GM19324 (cell line): ENCODE measurements at regions not wholly inside any gene's neighbourhood (a gene's known extent, or its start where the extent isn't known, plus 50 kb on each side); places are given as distances from the start of the nearest gene placed in this dataset.

Source experiments
- ATAC-seq: cut with Tn5 transposase; IDR thresholded peaks from one replicate; pipeline ENCODE4 v1.9.1; 2021; ENCODE audit warnings: mild to moderate bottlenecking, moderate library complexity; ENCODE audit not compliant: unreplicated experiment, low FRiP score

DNA sequence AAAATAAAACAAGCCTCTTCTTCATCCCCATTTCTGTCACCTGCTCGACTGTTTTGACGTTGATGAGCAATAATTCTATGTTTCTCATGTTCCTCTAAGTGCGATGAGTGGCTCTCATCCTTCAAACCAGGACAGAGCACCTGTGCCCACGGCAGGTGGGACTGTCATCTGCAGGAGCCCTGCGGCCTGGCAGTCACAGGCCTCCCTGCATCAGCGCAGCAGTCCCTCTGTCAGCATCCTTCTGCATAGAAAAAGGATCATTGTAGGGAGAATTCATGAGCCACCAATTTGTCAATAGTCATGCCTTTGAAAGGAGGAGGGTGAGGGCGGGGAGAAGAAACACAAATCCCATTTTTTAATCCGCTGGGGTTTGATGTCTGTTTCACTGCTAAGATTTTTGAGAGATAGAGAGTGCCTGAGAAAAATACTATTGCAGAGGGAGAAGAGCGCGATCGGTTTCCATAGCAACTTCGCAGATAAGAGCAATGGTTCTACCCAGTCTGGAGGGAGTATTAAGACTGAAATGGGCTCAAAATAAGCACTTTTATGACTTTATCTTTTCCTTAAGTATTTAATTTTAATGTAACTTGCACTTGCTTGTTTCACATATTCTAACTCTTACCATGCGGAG is 234.3 kb upstream of the NCKAP5 start:
- no peak for ATAC-seq

DNA sequence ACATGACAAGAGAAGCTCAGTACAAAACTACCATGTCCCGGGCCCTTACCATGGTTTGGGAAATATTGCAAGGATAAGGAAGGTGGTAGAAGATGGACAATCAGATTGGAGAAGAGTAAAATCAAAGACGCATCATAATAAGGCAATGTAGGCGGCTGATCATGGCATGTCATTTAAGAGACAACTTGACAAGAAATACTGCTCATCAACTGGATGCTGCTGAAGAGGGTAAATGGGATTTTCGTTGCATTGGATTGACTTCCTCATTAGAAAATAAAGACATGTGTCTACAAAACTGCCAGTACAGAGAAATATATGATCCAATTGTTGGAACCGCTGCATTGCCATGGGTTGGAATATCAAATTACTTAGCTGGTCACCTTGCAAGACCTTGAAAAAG is 238.3 kb upstream of the NCKAP5 start:
- no peak for ATAC-seq

DNA sequence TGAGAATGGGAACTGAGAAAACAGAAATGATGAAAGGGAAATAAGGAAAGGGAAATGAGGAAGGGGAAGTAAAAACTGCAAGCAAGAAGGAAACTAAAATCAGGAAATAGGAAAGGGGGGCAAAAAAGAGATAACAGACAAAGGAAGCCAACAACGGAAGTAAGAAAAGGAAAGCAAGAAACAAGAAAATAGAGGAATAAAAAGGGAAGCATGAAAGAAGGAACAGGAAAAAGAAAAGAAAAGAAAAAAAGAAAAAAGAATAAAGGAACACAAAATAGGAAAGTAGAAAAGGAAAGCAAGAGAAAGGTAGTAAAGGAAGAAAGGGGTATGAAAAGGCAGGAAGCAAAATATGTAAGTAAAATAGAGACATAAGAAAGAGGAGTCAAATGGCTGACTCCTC is 241.2 kb upstream of the NCKAP5 start:
- ATAC-seq, result no peak

DNA sequence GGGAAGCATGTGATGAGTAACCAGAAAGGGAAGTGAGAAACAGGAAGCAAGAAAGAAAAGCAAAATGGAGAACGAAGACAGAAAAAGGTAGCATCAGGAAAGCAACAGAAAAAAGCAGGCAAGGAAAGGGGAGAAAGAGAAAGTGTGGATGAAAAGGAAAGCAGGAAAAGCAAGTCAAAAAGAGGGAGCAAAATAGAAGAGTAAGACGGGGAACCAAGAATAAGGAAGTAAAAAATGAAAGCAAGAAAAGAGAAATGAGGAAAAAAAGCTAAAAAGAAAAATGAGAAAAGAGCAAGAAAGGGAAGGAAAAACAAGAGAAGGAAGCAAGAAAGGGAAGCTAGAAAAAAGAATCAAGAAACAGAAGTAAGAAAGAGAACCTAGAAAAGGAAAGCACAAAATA is 242.3 kb upstream of the NCKAP5 start:
- ATAC-seq, result no peak

DNA sequence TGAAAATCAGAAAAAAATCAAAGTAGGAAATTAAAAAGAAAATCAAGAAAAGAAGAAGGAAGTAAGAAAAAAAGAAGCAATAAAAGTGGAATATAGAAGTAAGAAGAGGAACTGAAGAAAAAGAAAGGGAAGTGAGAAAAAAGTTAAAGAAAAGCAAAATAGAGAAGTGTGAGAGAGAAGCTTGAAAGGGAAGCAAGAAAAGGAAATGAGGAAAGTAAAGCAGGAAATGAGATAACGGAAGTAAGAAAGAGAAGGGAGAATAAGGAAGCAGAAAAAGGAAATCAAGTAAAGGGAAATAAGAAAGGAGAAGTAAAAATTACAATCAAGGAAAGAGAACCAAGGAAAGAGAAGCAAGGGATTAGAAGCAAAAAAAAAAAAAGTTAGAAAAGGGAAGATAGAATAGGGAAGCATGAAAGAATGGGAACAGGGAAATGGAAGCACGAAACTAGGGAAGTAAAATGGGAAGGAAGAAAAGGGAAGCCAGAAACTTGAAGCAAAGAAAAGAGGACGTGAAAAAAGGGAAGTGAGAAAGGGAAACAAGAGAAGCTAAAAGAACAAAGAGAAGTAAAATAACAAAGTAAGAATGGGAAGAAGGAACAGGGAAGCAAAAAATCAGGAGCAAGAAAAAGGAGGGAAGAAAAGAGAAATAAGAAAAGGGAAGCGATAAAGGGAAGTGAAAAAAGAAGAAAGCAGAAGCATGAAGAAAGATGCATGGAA is 243.3 kb upstream of the NCKAP5 start:
- ATAC-seq, result no peak

DNA sequence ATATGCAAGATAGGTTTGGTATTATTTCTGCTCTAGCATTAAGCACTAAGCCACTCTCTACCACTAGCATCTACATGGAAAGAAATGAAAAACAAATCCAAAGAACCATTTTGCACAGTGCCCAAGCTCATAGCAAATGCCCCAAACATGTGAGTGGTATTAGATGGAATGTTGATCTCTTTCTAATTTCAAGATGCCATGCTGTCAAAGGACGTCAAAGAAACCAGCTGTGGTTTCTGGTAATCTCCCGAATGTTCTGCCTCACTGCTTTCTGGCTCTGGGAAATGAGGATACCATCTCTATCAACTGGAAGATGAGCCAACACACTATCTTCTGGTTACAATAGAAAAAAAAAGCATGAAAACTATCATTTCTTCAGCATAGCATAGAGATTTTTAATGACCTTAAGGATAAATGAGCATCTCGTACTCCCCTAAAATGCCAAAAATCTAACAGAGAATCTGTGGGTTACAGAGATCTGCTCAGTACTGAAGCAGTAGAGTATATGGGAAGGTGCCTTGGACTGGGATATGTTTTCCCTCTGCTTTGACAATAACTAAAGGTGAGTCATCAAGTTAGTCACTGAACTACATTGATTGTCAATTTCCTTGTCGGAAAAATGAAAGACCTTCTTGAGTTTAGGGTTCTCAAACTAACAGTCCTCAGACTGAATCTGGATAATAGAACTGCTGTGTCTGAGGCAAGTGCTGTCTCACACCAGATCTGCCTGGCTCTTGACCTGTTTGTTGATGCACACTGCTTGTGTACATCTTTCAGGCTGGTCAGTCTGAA is 244.8 kb upstream of the NCKAP5 start:
- ATAC-seq, result no peak

DNA sequence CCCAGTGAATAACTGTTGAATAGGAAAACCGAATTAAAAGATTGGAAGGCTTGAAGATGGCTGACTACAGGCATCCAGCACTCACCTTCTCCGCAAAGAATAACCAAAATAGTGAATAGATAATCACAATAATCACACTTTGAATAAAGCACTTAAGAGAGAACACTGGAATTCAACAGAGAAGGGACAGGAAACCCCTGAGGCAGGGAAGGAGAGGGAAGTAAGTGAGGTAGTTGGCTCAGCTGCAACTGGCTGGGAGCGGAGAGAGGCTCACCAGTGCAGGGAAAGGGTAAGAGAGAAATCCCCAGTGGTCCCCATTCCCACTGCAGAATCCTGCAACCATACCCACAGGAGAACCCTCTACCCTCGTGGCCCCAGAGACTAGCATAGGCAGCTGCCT is 246.6 kb upstream of the NCKAP5 start:
- no peak for ATAC-seq

DNA sequence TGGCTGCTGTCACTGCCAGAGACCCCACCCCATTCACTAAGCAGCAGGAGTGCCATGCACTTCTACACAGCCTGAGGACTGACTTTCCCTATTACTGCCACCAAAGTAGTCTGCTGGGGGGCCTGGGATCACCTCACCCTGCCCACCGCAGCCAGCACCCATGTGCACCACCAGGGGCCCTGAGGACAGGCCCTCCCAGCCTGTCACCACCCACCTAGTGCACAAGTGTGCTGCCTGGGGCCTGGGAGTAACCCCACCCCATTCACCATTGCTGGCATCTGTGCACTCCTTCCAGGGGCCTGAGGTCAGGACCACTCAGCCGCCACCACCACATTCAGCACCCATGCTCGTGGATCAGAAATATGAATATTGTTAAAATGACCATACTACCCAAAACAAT is 247.8 kb upstream of the NCKAP5 start:
- no peak for ATAC-seq

DNA sequence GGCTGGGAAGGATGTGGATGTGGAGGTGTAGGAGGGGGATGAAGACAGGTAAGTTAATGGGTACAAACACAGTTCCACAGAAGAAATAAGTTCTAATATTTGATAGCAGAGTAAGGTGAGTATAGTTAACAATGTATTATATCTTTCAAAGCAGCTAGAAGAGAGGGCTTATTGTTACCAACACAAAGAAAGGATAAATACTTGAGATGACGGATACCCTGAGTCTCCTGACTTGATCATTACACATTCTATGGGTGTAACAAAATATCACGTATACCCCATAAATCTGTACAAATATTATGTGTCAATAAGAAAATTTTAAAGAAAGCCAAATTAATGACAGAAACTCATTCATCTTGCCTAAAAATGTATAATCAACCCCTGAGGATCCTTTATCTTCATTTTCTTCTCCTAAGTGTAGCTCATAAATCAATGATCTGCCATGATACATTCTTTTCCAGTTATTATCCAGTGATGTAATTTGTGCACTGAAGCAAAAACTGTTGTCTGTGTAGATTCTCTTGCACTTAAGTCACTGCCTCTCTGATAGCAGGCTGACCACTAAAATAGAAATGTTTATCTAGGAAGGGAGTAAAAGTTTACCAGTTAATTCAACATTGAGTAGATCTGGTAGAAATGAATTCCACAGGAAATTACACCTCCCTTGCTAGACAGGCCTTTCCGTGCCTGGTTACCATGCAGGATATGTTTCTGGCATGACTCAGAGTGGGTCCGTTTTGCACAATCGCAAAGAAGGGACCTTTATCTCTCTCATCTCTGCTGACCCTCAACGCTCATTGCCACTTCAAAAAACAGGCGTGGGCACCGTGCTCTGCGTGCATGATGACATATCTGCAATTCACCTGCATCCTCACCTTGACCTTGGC is 249.7 kb upstream of the NCKAP5 start:
- ATAC-seq, result no peak

DNA sequence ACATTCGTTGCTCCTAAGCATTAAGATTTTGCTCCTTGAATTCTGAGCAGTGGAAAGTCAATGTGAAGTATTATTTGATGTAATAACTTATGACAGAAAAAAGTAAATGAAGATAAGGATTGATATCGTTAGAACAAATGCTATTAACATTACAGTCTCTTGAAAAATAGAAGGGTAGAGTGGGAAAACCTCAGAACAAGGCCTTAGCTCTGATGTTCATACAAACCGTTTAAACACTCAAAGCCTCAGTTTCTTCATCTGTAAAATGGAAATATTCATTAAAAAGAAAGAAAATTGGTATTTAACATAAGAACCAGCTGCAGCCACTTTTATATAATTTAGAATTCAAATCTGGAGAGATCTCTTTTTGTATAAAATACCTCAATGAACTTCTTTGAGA is 250.4 kb upstream of the NCKAP5 start:
- no peak for ATAC-seq

DNA sequence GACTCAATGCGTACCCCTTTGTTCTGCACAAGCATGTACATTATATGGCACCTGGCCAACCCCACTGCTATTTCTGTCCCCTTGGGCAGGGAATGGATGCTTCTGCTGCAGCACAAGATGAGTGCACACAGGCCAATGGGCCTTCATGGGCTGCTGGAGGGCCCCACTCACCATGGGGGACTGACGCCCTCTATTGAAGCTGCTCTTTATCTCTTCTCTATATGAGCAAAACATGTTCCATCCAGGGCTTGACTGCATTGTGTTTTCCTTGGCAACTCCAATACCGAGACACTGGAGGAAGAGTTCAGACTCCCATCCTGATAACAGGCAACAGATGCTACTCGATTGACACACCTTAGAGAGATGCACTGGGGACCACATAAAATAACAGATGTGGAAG is 251.6 kb upstream of the NCKAP5 start:
- no peak for ATAC-seq

DNA sequence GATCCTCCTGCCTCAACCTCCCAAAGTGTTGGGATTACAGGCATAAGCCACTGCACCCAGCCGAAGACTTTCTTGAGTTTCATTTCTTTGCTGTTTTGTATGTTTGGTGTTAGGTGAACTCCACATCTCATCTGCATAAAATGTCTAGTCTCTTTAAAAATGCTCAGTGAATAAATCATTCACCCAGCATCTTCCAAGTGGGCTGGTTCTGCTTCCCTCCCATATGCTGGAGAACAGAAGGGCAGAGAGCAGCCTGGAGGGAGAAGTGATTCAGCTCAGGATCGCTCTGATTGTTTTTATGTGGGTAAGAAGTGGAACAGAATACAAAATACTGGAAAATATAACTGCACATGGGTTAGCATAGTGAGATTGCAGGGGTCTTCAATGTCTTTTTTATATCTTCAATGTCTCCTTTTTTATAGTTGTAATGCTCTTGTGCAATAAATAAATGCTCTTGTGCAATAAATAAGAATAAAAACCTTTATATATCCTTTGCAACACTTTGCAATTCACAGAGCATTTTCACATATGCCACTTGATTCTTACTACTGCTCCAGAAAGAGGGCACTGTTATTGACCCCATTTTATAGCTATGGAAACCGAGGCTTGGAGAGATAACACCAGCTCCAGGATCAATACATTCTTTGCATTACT is 253.0 kb upstream of the NCKAP5 start:
- ATAC-seq, result no peak

DNA sequence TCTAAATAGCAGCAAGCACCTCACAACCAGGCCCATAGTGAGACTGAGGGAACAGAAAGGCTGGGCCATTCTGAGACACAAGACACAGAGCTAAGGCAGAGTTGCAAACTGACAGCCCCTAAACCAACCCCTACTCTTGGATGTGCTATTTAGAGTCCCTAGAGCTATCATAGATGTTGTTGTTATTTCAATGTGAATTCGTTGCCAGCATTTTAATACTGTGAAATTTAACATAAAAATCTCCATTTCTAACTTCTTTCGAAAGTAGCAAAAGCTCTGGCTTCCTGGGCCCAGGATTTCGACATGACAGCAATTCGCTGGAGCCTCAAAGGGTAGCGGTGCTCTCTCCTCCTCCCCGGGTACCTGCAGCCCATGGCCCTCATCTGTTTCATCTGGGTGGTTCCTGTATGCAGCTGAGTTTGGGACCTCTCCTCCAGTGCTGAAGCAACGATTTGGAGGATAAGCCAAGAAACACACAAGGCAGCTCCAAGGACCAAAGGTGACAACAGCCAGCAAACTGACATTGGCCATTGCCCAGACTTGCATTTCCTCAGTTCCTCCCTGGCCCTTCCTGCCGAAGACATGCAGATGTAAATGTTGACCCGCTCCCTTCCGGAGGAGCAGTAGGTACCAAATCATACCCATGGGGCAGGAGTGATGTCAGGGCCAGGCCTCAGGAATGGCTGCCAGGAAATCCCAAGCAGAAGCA is 254.4 kb upstream of the NCKAP5 start:
- ATAC-seq, result no peak

DNA sequence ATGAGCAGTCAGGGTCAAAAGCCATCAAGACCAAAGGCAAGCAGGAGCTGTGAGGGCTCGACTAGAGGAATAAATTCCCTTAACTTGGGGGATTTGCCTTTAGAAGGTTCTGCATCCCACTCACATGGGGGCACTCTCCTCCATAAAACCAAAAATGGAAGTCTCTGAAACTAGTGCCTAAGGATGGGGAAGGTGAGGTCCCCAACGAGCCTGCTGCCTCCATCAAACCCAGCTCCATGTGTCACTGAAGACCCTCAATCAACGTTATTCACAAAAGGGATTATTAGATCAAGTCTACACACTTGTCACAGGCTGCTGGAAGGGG is 254.9 kb upstream of the NCKAP5 start:
- ATAC-seq, result no peak

DNA sequence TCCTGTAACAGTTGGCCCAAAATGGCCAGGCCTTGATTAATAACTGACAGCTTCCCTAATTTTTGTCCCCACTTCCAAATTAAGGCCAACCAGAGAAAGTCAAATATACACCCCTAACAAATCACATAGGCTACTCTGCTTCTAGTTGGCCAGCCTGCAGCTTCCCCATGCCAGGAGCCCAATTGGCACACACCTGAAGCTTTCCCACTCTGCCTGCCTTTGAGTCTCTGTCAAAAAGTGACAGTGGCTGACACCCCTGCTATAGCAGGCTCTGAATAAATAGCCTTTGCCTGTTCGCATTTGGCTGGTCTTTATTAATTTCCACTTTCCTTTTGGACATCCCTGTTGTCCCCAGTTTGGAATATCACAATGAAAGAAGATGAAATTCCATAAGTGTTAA is 256.6 kb upstream of the NCKAP5 start:
- no peak for ATAC-seq

DNA sequence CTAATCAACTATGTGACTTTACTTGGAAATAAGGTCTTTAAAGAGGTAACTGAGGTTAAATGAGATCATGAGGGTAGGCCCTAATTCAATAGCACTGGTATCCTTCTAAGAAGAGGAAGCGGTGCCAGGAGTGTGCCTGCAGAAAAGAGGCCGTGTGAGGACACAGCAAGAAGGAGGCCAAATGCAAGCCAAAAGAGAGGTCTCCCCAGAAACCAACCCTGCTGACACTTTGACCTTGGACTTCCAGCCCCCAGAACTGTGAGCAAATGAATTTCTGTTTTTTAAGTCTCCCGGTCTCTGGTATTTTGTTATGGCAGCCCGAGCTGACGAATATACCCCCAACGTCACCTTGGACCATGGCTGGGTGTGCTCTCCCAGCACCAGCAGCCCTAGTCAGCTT is 257.5 kb upstream of the NCKAP5 start:
- no peak for ATAC-seq

DNA sequence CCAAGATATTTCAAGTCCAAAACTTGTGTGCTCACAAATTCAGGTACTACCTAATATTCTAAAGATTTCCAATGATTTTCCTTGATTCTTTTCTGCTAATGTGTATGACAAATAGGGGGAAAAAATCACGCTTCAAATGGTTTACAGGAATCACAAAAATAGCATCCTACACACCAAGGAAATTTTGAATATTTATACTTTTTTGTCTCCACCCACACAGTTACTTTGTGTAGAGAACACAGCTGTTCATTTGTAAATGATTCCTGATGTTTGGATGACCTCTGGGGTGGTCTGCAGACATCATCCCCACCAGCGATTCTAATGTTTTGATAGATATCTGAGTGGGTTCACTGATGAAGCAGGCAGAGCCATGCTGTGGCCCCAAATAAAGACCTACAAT is 260.6 kb upstream of the NCKAP5 start:
- no peak for ATAC-seq

DNA sequence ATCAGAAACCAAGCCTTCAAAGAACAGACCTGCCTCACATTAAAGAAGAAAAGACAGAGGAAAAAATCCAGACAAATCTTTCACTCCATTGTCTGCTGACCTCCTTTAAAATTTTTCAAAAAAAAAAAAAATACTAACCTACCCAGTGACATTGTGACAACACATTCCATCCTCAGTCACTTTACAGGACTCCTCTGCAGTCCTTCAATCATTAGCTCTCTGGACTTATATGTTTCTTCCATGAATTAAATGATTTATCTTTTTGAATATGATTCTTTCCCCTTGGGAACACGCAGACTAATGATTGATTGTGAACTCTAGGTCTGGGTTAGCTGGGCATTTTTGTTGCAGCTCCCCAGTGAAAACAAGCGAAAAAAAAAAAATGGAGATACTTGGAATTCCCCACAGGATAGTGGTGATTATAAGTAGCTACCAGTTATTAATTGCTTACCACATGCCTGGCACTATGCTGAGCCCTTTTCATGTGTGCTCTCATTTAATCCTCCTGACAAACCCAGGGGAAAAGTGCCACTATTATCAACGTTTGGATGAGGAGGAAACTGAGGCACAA is 261.3 kb upstream of the NCKAP5 start:
- ATAC-seq, result no peak

DNA sequence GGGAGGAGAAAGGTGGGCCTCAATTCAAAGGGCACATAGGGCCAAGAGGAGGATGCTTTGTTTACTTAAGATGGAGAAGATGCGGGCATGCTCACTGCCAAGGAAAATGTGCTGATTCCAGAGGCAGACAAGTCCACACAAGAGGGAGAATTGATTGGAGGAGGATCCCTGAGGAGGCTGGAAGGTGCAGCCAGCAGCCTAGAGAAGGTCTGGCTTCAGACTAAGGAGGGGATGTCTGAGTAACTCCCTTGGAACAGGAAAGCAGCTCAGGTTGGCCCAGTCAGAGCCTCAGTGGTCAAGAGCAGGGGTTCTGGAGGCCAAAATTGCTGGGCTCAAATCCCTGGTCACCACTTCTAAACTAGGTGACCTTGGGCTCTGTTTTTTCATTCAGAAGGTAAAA is 265.5 kb upstream of the NCKAP5 start:
- no peak for ATAC-seq
